ENCODE measurements at regions not wholly inside any gene's neighbourhood (a gene's known extent, or its start where the extent isn't known, plus 50 kb on each side); places are given as distances from the start of the nearest gene placed in this dataset.

DNA sequence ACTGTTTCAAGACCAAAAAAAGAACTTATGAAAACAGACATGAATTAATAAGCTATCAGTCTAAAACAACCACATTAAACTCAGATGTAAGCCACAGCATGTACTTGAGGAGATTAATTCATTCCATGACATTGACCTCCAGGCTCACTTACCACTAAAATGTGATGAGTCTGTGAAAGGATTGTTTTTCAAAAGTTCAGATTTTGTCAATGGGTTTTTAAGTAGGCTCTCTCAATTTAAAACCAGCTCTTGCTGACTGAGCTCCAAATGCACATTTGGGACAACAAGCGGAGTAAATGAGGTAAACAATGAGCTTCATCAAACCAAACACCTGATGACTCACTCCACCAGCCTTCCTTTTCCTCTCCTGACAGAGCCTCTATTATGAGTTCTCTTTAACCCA, 197.0 kb downstream of the SIM1 start:
- no peak for DNase-seq (ENCODE audit: low read depth)

GRCh38 chr6:100266494-100267401, 198.0 kb downstream of the SIM1 start:
- no peak for DNase-seq (ENCODE audit: low read depth)

- DNase-seq (ENCODE audit: low read depth): no peak
Observed at GRCh38 chr6:100262086-100262485, 202.6 kb downstream of the SIM1 start.

DNA sequence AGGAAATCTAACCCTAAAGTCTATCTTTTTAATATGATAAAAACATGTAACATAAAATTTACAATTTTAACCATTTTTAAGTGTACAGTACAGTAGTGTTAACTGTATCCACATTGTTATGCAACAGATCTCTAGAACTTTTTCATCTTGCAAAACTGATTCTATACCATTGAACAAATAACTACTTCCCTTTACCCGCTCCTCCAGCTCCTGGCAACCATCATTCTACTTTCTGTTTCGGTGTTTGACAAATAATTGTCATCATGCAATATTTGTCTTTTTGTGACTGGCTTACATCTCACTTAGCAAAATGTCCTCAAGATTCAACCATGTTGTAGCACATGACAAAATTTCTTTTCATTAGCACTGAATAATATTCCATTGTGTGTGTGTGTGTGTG, 203.2 kb downstream of the SIM1 start:
- DNase-seq (ENCODE audit: low read depth): no peak

DNA sequence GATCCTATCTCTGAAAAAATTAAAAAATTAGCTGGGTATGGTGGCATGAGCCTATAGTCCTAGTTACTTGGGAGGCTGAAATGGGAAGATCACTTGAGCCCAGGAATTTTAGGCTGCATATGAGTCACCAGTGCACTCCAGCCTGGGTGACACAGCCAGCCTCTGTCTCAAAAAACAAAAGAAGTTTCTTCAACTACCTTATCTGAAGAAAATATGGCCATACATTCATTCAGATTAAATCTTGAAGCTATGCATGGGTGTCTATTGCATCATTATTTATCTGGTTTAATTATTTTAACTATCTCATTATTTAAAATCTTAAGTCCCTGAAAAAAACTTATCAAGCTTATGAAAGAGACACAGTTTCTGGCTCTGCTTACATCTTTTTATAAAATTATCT, 204.1 kb downstream of the SIM1 start:
- DNase-seq (ENCODE audit: low read depth): no peak

- DNase-seq (ENCODE audit: low read depth): no peak
Observed at GRCh38 chr6:100259865-100260264, 204.9 kb downstream of the SIM1 start.

DNA sequence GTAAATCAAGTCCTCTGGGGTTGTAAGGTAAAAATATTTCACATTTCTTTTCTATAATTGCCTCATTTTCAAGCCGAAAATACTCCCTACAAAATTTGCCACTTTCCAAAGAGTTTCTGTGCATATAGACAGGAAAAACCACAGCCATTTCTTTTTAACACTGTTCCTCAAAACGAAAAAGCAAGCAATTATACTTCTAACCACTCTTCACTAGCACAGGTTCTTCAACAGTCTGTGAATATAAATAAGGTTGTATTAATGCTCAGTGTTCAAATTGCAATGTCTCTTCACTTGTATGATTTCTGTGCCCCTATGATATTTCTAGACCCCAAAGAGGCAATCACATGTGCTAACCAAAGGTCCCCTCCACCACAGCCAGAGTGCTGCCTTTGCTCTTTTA, 206.0 kb downstream of the SIM1 start:
- no peak for DNase-seq (ENCODE audit: low read depth)

DNA sequence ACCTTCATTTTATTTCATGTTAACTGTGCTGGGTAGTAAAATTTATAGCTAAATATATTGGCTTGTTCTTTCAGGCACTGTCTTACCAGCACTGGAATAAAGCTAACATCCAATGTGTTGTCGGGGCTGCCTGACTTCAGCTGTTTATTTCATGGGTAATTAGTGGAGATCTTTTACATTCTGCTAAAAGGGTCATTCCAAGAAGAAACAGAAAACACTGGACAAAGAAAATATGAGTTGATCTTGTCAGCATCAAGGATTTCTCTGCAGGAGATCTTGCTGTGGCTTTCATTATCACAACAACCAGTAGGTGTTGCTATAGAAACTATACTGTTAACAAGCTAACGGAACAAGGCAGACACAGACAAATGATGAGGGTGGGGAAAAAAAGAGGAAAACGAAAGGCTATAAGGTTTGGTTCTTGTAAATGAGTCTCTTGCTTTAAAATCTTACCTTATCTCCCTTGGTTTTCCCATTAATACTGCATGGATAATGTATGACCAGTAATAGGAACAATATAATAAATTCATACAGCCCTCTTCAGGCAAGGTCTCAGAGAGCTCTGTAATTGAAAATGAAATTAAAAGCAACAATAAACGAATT, 206.8 kb downstream of the SIM1 start:
- no peak for DNase-seq (ENCODE audit: low read depth)

DNA sequence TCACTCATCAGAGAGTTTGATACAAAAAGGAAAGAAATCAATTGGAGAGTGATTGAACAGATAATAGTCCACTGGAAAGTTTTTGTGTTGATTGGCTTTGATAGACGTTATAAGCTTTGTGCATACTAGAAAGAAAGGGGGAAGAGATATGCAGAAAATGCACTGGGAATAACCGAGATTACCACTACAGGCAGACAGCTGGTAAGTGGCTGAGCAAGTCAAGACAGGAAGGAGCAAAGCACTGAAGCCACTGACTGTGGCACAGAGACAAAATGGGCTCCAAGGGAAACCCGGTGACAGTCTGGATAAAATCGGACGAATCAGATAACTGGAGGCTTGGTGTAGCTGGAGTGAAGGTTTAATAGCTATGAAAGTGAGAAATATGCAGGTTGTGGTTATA, 209.0 kb downstream of the SIM1 start:
- DNase-seq (ENCODE audit: low read depth): no peak

DNA sequence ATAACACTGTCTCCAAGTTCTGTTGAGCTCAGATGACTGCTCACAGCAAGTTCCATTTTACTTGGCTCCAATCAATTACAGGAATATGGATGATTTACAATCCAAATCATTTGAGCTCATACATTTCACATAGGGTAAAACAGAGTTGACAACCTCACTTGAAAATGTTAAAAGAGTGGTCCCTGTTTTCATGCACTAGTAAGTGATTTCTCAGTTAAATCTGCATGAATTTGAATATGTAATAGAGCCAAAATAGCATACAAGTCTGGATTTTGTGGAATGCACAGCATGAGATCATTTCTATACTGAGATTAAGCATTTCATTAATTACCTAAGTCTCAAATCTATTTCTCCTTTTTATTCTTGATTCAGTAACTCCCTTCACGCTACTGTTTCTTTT, 217.6 kb downstream of the SIM1 start:
- DNase-seq (ENCODE audit: low read depth): no peak

DNA sequence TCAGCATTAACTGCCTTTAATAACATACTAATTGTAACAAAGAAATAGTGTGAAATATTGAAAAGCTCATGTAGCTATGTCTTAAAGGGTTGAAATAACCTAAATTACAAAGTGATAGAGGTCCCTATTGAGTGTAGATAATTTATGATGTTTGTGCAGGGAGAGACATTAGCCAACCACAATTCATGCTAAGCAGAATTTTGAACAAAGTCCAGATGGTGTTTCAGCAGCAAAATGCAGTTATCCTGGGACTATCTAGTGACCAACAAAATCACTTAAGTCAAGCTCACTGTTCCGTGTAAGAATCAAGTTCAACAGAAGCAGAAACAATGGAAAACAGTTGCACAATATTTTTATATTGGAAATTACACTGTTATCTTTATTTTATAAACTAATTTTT, 218.5 kb downstream of the SIM1 start:
- no peak for DNase-seq (ENCODE audit: low read depth)

DNA sequence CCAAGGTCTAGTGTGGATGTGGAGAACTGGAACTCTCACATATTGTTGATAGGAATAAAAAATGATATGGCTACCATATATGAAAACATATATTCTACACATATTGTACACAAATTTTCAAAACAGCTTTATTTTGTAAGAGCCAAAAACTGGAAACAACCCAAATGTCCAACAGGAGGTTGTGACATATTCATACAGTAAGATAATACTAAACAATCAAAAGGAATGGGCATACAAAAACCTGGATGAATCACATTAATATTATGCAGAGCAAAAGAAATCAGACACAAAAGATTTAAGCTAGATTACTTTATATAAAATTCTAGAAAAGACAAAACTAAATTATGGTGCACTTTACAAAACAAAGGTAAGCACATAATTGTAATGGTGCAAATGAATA, 223.9 kb downstream of the SIM1 start:
- DNase-seq (ENCODE audit: low read depth): no peak

DNA sequence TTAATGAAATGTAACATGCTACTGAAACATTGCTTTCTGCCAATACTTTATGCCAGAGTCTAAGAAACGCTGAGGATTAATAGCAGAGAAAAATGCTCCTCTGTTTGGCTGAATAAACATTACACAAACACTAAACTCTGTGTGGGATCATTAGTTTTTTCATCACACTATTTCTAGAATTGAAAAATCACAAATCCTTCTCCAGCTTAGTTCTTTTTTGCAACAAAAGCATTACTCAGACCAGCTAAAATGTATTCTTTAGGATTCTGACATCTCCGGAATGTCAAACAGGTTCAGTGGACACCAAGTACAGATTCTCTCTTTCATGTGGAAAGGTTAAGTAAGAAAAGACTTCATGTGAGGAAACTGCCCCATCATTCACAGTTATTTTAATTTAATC, 226.9 kb downstream of the SIM1 start:
- no peak for DNase-seq (ENCODE audit: low read depth)

GRCh38 chr6:100236389-100236788, 228.3 kb downstream of the SIM1 start:
- no peak for DNase-seq (ENCODE audit: low read depth)

GRCh38 chr6:100235631-100236030, 229.1 kb downstream of the SIM1 start:
- DNase-seq (ENCODE audit: low read depth): no peak

- no peak for DNase-seq (ENCODE audit: low read depth)
Observed at GRCh38 chr6:100234625-100235024, 230.1 kb downstream of the SIM1 start.

- no peak for DNase-seq (ENCODE audit: low read depth)
Observed at GRCh38 chr6:100232781-100233573, 231.7 kb downstream of the SIM1 start.

- DNase-seq (ENCODE audit: low read depth): no peak
Observed at GRCh38 chr6:100230953-100231316, 233.8 kb downstream of the SIM1 start.

DNA sequence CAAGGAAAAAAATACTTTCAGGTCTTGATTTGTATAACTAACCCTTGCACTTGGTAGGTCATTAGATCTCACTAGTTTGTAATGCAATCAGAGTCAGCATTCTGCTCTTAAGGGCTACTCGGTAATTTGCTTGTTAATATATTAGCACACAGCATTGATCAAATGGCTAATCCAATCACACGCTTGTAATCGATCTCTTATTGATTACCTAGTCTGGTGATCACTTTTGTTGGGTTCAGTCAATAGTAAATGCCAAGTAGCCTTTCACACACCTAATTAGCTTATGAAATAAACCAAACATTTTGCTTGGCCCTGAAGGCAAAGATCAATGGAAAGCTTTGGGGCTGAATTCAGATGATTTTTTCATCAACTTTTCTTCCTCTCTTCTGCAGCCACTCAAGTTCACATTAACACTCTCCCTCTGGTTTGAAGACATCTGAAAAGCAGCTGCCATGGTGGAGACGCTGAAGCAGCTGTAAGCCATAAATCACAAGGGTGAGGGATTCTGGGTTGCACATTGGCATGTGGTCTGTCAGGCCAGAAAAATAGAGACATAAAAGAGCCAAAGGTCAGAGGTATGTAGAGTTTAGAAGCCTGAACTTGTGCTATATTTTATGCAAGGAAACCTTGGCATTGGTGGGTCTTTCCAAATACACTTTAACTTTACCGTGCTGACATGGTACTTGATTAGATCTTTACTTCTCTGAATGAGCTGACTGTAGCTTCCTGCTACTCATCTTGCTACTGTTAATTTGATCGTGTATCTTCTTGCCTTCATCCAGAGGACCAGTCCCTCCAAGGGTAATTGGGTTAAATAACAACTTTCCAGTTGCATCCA, 234.4 kb downstream of the SIM1 start:
- no peak for DNase-seq (ENCODE audit: low read depth)

DNA sequence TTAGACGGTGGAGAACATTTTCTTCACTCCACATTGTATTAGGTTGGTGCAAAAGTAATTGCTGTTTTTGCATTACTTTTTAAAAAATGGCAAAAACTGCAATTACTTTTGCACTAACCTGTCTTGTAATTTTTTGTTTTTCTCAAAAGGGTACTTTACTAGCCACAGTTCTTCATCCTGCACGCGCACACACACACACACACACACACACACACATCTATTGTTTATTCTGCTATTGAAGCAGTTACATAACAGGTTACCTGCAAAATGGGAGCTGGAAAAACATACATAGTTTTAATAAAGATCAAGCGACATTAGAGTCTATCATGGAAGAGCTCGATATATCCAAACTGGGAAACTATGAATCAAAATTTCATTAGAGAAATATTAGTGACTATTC, 235.2 kb downstream of the SIM1 start:
- DNase-seq (ENCODE audit: low read depth): no peak

DNA sequence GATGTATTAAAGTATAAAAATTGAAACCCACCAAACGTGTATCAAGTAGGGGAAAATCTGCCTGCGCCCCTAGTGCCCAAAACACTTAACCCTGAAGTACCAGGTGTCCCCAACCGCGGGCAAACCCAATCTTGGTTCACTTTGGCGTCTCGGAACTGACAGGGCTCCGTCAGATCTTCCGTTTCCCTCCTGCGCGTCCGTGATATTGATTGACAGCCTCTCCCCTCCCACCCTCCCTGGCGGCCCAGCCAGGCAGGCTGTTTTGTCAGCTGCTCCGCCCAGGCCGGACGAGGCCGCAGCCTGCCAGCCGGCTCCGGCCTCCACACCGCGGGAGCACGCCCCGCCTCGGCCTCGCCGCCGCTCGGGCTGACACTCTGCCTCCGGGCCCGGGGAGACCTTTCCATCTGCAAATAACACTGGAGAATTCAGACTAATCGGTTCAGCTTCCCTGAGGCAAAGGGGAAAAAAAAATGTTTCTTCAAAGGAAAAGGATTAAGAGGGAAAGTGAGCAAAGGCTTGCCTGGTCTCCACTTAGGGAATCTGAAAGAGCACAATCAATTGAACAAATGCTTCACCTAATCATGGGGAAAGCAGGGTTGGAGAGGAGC, 234.9 kb upstream of the MCHR2 start:
- peak; percentile 6 for DNase-seq (ENCODE audit: low read depth)

- no peak for DNase-seq (ENCODE audit: low read depth)
Observed at GRCh38 chr6:100228437-100228833, 234.4 kb upstream of the MCHR2 start.

Measured in stimulated activated CD8-positive, alpha-beta memory T cell treated with anti-CD3 and anti-CD28 coated beads, Interleukin-12 subunit alpha, Interleukin-12 subunit beta, amount 100 ng/mL, for 4 hours (primary cell).